ENCODE measurements at regions not wholly inside any gene's neighbourhood (a gene's known extent, or its start where the extent isn't known, plus 50 kb on each side); places are given as distances from the start of the nearest gene placed in this dataset.

DNA sequence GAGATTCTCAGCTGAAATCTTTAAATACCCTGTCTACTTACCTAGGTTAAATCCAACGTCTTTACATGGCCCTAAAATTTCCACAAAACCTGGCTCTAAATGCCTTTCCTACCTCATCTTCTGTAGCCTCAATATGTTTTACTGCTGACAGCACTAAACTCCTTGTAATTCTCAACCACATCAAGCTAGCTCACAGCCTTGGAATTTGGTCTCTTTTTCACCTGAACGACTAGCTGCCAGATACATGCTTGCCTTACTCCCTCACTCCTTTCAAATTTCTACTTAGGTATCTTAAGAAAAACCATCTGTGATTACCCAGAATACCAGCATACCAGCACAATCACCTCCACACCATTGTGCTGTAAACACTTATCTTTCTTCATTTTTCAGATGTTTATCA is 635.6 kb upstream of the PCDH10 start:
- no peak for FAIRE-seq
- no peak for DNase-seq (ENCODE audit: insufficient read length, low spot score)
- TF ChIP-seq, protein P1, sequence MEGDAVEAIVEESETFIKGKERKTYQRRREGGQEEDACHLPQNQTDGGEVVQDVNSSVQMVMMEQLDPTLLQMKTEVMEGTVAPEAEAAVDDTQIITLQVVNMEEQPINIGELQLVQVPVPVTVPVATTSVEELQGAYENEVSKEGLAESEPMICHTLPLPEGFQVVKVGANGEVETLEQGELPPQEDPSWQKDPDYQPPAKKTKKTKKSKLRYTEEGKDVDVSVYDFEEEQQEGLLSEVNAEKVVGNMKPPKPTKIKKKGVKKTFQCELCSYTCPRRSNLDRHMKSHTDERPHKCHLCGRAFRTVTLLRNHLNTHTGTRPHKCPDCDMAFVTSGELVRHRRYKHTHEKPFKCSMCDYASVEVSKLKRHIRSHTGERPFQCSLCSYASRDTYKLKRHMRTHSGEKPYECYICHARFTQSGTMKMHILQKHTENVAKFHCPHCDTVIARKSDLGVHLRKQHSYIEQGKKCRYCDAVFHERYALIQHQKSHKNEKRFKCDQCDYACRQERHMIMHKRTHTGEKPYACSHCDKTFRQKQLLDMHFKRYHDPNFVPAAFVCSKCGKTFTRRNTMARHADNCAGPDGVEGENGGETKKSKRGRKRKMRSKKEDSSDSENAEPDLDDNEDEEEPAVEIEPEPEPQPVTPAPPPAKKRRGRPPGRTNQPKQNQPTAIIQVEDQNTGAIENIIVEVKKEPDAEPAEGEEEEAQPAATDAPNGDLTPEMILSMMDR (IDR thresholded peaks at IDR 0.05; ENCODE audit: insufficient read depth, missing control alignments): no peak

DNA sequence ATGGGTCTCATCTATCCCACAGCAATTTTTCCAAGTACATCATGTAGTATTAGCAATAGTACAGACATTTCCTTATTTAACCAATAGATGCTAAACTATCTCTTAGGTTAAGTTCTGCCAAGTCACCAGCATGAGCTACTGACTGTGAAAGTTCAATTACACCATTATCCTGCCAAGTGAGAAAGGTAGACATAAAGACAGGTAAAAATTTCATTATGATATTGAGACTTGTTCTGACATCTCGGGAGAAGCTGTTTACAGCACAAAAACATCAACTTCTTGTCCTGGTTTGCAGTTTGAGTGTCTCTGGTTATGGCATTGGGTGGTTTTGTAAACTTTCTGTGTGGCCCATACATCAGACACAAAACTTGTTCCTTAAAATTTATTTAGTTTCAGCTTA is 622.4 kb upstream of the PCDH10 start:
- TF ChIP-seq, protein P1 (IDR thresholded peaks at IDR 0.05; ENCODE audit: insufficient read depth, missing control alignments): no peak
- DNase-seq (ENCODE audit: insufficient read length, low spot score) (no peak), FAIRE-seq (no peak)

DNA sequence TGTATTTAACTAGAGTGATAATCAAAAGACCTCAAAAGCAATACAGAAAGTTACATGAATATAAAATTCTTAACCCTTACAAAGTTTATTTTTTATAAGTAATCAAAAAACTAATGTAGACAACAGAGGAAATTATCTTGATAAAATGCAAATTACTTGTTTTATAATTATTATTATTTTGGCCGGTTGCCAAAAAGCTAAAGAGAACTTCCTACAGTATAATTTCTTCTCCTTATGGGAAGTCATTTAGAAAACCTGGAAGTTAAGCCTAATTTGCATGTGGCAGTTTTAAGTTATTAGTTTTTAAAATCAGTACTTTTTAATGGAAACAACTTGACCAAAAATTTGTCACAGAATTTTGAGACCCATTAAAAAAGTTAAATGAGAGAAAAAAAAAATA is 621.3 kb upstream of the PCDH10 start:
- TF ChIP-seq, protein P1 (IDR thresholded peaks at IDR 0.05; ENCODE audit: insufficient read depth, missing control alignments): no peak
- no peak for DNase-seq (ENCODE audit: insufficient read length, low spot score)
- FAIRE-seq: no peak

DNA sequence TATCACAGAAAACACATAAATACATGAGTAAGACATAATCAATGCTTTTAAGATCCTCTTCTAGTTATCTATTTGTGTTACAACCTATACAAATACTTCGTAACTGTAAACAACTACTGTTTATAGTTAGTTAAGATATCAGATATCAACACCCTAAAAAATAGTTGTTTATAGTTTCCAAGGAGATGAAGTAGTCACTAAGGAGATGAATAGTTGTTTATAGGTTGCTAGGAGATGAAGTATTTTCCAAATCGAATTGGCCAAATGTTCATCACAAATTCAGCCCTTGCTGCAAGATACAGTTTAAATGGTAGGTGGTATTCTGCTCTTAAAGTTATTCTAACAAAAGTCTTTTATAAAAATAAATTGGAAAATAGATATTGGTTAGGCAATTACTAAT is 618.2 kb upstream of the PCDH10 start:
- no peak for DNase-seq (ENCODE audit: insufficient read length, low spot score)
- TF ChIP-seq, protein P1 (IDR thresholded peaks at IDR 0.05; ENCODE audit: insufficient read depth, missing control alignments): no peak
- no peak for FAIRE-seq

DNA sequence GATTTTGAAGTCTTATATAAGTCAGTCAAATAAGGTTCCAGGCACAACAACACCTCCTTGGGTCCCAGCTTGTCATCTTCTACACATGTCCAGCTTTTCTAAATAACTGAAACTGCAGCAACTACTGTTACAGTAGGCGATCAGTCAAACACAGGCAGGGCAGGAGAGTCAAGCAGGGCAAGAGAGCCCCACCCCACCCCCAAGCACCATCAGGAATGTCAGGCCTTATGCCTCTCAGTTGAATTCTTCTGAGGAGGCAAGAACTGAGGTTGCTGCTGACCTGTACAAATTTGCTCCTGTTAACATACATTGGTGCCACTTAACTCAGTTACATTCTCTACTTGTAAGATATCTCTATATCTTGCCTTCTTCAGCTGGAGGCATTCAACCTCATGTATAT is 608.8 kb upstream of the PCDH10 start:
- DNase-seq (ENCODE audit: insufficient read length, low spot score) (no peak), FAIRE-seq (no peak)
- TF ChIP-seq, protein P1 (IDR thresholded peaks at IDR 0.05; ENCODE audit: insufficient read depth, missing control alignments): no peak

DNA sequence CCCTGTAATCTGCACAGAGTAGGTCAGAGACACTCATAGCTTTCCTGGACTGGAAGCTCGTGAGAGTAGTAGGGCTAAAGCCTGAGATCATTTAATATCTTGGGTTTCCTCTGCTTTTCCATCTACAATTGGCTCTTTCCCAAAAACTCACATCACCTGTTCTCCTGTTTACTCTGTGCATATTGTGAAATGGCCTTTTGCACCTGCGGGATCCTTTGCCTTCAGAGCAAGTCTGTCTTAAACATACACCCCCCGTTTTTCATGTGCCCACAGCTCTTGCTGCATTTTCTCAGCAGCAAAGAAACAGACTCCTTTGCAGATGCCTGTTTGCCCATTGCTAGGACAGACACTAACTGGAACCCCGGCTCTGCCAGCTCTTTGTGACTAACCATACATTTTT is 608.3 kb upstream of the PCDH10 start:
- no peak for FAIRE-seq
- TF ChIP-seq, protein P1 (IDR thresholded peaks at IDR 0.05; ENCODE audit: insufficient read depth, missing control alignments): no peak
- DNase-seq (ENCODE audit: insufficient read length, low spot score): no peak

DNA sequence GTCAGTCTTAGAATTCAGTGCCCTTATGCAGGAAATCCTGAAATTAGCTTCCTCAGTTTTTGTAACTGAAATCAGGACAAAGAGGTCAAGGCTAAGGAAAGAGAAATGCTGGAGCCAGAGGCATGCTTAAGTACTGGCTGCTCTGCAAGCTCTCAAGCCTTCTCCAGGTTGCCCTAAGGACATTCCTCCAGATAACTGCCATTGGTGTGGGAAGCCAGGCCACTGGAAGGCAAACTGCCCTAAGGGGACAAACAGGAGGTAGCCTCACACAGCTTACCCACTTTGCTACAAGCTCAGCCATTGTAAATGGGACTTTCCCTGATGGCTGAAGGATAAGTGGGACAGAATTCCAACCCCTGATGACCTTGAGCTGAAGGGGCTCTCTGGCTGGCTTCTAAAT is 606.9 kb upstream of the PCDH10 start:
- no peak for FAIRE-seq
- TF ChIP-seq, protein P1 (IDR thresholded peaks at IDR 0.05; ENCODE audit: insufficient read depth, missing control alignments): no peak
- no peak for DNase-seq (ENCODE audit: insufficient read length, low spot score)
